Trophoblast cell (in vitro differentiated cells and primary cell): ENCODE measurements at regions not wholly inside any gene's neighbourhood (a gene's known extent, or its start where the extent isn't known, plus 50 kb on each side); places are given as distances from the start of the nearest gene placed in this dataset.
"Not testable (repeated sequence)": the region's sequence is repeated elsewhere in the genome, so short reads cannot be mapped to it uniquely, and the experiment has no call there.

Experiments
- DNase-seq, 2 donors: peaks; one replicate each; pipeline ENCODE4 v3.0.0-alpha.2; 2016
- H2AFZ ChIP-seq: 2 replicates; pipeline ENCODE4 v1.6.1; 2013; ENCODE audit warnings: low read length, moderate library complexity, mild to moderate bottlenecking; ENCODE audit not compliant: insufficient read depth, poor library complexity
- H2AK5ac ChIP-seq: 2 replicates; pipeline ENCODE4 v1.6.1; 2013; ENCODE audit warnings: mild to moderate bottlenecking, low read length
- H2BK120ac ChIP-seq: 2 replicates; pipeline ENCODE4 v1.6.1; 2013; ENCODE audit warnings: low read length, mild to moderate bottlenecking, moderate library complexity; ENCODE audit not compliant: insufficient read depth, poor library complexity
- H2BK12ac ChIP-seq: 2 replicates; pipeline ENCODE4 v1.6.1; 2013; ENCODE audit warnings: mild to moderate bottlenecking, low read length, moderate library complexity
- H2BK5ac ChIP-seq: 2 replicates; pipeline ENCODE4 v1.6.1; 2013; ENCODE audit warnings: low read length, low read depth, moderate library complexity, mild to moderate bottlenecking; ENCODE audit not compliant: poor library complexity
- H3K14ac ChIP-seq: 2 replicates; pipeline ENCODE4 v1.6.1; 2013; ENCODE audit warnings: mild to moderate bottlenecking, low read length
- H3K18ac ChIP-seq: 2 replicates; pipeline ENCODE4 v1.6.1; 2013; ENCODE audit warnings: mild to moderate bottlenecking, low read length
- H3K23ac ChIP-seq: 2 replicates; pipeline ENCODE4 v1.6.1; 2013; ENCODE audit warnings: low read length
- H3K27ac ChIP-seq: 2 replicates; pipeline ENCODE4 v1.5.1; 2013; ENCODE audit warnings: low read depth, mild to moderate bottlenecking, inconsistent platforms, low read length, moderate library complexity
- H3K27me3 ChIP-seq: 2 replicates; pipeline ENCODE4 v1.6.1; 2013; ENCODE audit warnings: inconsistent platforms, mild to moderate bottlenecking, low read length, moderate library complexity; ENCODE audit not compliant: insufficient read depth
- H3K36me3 ChIP-seq, 2 experiments: 1 replicate in 1 of 2; 2 replicates in 1 of 2; pipeline ENCODE4 v1.6.1; 2013; ENCODE audit warnings: low read length in 2 of 2, mild to moderate bottlenecking in 2 of 2, moderate library complexity in 1 of 2; ENCODE audit not compliant: insufficient read depth in 2 of 2, control insufficient read depth in 1 of 2
- H3K4ac ChIP-seq: 2 replicates; pipeline ENCODE4 v1.6.1; 2013; ENCODE audit warnings: low read depth, mild to moderate bottlenecking, low read length, moderate library complexity
- H3K4me1 ChIP-seq, 2 experiments: 1 replicate in 1 of 2; 2 replicates in 1 of 2; pipeline ENCODE4 v1.6.1; 2013; ENCODE audit warnings: low read length in 2 of 2, mild to moderate bottlenecking in 2 of 2, moderate library complexity in 1 of 2; ENCODE audit not compliant: insufficient read depth in 2 of 2, control insufficient read depth in 1 of 2
- H3K4me2 ChIP-seq: 2 replicates; pipeline ENCODE4 v1.6.1; 2013; ENCODE audit warnings: inconsistent platforms, mild to moderate bottlenecking, low read length, moderate library complexity
- H3K4me3 ChIP-seq: 2 replicates; pipeline ENCODE4 v1.5.1; 2013; ENCODE audit warnings: mild to moderate bottlenecking, low read depth, low read length, inconsistent platforms
- H3K79me1 ChIP-seq: one replicate; pipeline ENCODE4 v1.6.1; 2013; ENCODE audit warnings: low read length
- H3K79me2 ChIP-seq: 2 replicates; pipeline ENCODE4 v1.6.1; 2013; ENCODE audit warnings: low read length, mild to moderate bottlenecking; ENCODE audit not compliant: control insufficient read depth, insufficient read depth, poor library complexity
- H3K9ac ChIP-seq: 2 replicates; pipeline ENCODE4 v1.6.1; 2013; ENCODE audit warnings: mild to moderate bottlenecking, low read length
- H3K9me3 ChIP-seq: 2 replicates; pipeline ENCODE4 v1.6.1; 2013; ENCODE audit warnings: low read depth, mild to moderate bottlenecking, control low read depth, inconsistent platforms, low read length; ENCODE audit not compliant: insufficient read depth
- H4K12ac ChIP-seq: 2 replicates; pipeline ENCODE4 v1.6.1; 2013; ENCODE audit warnings: low read depth, mild to moderate bottlenecking, low read length, moderate library complexity
- H4K8ac ChIP-seq: 2 replicates; pipeline ENCODE4 v1.6.1; 2013; ENCODE audit warnings: low read depth, mild to moderate bottlenecking, low read length, moderate library complexity
- H4K91ac ChIP-seq: one replicate; pipeline ENCODE4 v1.6.1; 2013; ENCODE audit warnings: low read depth, mild to moderate bottlenecking, low read length, moderate library complexity
- WGBS: extraction: QIAGEN DNeasy Blood & Tissue Kit; methylation state at CpG from one replicate; pipeline ENCODE4 v1.1.7; 2013; ENCODE audit warnings: missing lambda C conversion rate; ENCODE audit not compliant: insufficient read length, insufficient coverage; ENCODE audit errors: extremely low coverage; 5-methylcytosine and 5-hydroxymethylcytosine counted together

- H3K27ac ChIP-seq: no peak overlapping the region
- no peaks in the 10 kb centered on the region for H3K79me2 ChIP-seq
- no peak overlapping the region for H4K12ac ChIP-seq
- H3K18ac ChIP-seq: peak overlapping the region; percentile 47
- no peak overlapping the region for H3K4ac ChIP-seq
- peak in 1 of 2 donors; percentile 35 for DNase-seq
- H2BK120ac ChIP-seq: no peak overlapping the region
- no peak overlapping the region for H2AFZ ChIP-seq
- H3K4me1 ChIP-seq: peaks cover 7 to 11% of the 10 kb centered on the region in 2 experiments
- H2BK5ac ChIP-seq: no peak overlapping the region
- H3K36me3 ChIP-seq: no peaks in the 10 kb centered on the region
- no CpG with 5 or more reads among the region's 7 CpGs for WGBS
- no peak overlapping the region for H2AK5ac ChIP-seq
- H3K9ac ChIP-seq: no peak overlapping the region
- no peak overlapping the region for H2BK12ac ChIP-seq
- no peak overlapping the region for H3K4me2 ChIP-seq
- no peak overlapping the region for H3K23ac ChIP-seq
- H3K27me3 ChIP-seq: no peaks in the 10 kb centered on the region
- no peak overlapping the region for H3K4me3 ChIP-seq
- no peak overlapping the region for H3K14ac ChIP-seq
- H3K79me1 ChIP-seq: peaks cover 9% of the 10 kb centered on the region
- H4K91ac ChIP-seq: no peak overlapping the region
- no peak overlapping the region for H4K8ac ChIP-seq
- peaks cover 3% of the 10 kb centered on the region for H3K9me3 ChIP-seq
Observed at GRCh38 chr6:86148586-86148985, 505.9 kb upstream of the SYNCRIP start.

GRCh38 chr6:86147859-86148258 is 505.2 kb upstream of the SYNCRIP start:
- Histone ChIP-seq H2AK5ac (no peak overlapping the region), H3K9me3 (peaks cover 3% of the 10 kb centered on the region), H4K12ac (no peak overlapping the region), H2AFZ (no peak overlapping the region), H3K4ac (no peak overlapping the region), H3K36me3 (no peaks in the 10 kb centered on the region), H4K8ac (no peak overlapping the region), H3K9ac (no peak overlapping the region), H3K27ac (no peak overlapping the region), H3K14ac (no peak overlapping the region), H3K4me2 (no peak overlapping the region), H2BK120ac (no peak overlapping the region), H3K79me1 (peaks cover 9% of the 10 kb centered on the region), H3K23ac (no peak overlapping the region), H4K91ac (no peak overlapping the region), H2BK5ac (no peak overlapping the region), H2BK12ac (no peak overlapping the region), H3K27me3 (no peaks in the 10 kb centered on the region), H3K4me3 (no peak overlapping the region), H3K79me2 (no peaks in the 10 kb centered on the region), H3K18ac (no peak overlapping the region), H3K4me1 (peaks cover 7 to 13% of the 10 kb centered on the region in 2 experiments)
- no CpG with 5 or more reads among the region's 5 CpGs for WGBS
- DNase-seq: peak; percentile 40 to 50

- Histone ChIP-seq H4K8ac (no peak overlapping the region), H4K12ac (no peak overlapping the region), H2BK12ac (peak overlapping the region; percentile 77), H3K27me3 (no peaks in the 10 kb centered on the region), H3K79me2 (no peaks in the 10 kb centered on the region), H3K4ac (no peak overlapping the region), H2AFZ (no peak overlapping the region), H3K9me3 (peaks cover 2% of the 10 kb centered on the region), H2AK5ac (no peak overlapping the region), H2BK5ac (peak overlapping the region; percentile 57), H3K79me1 (peaks cover 7% of the 10 kb centered on the region), H3K9ac (no peak overlapping the region), H3K14ac (no peak overlapping the region), H3K27ac (no peak overlapping the region), H3K4me1 (peaks cover 7 to 9% of the 10 kb centered on the region in 2 experiments), H3K36me3 (no peaks in the 10 kb centered on the region), H2BK120ac (no peak overlapping the region), H3K4me2 (no peak overlapping the region), H4K91ac (no peak overlapping the region), H3K4me3 (no peak overlapping the region), H3K23ac (no peak overlapping the region), H3K18ac (no peak overlapping the region)
- peak; percentile 66 to 88 for DNase-seq
- WGBS: no CpG with 5 or more reads among the region's 3 CpGs
Observed at GRCh38 chr6:86147311-86147710, 504.6 kb upstream of the SYNCRIP start.

- H2AK5ac ChIP-seq, H3K4me3 ChIP-seq, H3K9ac ChIP-seq, H3K4me1 ChIP-seq, H3K4ac ChIP-seq, H2BK5ac ChIP-seq, H3K14ac ChIP-seq, H4K91ac ChIP-seq, H4K8ac ChIP-seq, H3K4me2 ChIP-seq, H2AFZ ChIP-seq, H2BK12ac ChIP-seq, H3K9me3 ChIP-seq, H3K27ac ChIP-seq, H3K27me3 ChIP-seq, H3K79me2 ChIP-seq, H2BK120ac ChIP-seq, H4K12ac ChIP-seq, H3K36me3 ChIP-seq, H3K18ac ChIP-seq, H3K79me1 ChIP-seq, H3K23ac ChIP-seq: not testable (repeated sequence)
- peak; percentile 70 to 87 for DNase-seq
- WGBS: no CpG with 5 or more reads among the region's 3 CpGs
Observed at GRCh38 chr6:86146751-86147150, 504.1 kb upstream of the SYNCRIP start.
